Kidney (tissue), 13 donors: ENCODE measurements at regions not wholly inside any gene's neighbourhood (a gene's known extent, or its start where the extent isn't known, plus 50 kb on each side); places are given as distances from the start of the nearest gene placed in this dataset.
"Not testable (repeated sequence)": the region's sequence is repeated elsewhere in the genome, so short reads cannot be mapped to it uniquely, and the experiment has no call there.

Source experiments
- DNase-seq, 5 donors: peaks; one replicate each; pipeline ENCODE4 v3.0.0-alpha.2; 2013 to 2020
- FAIRE-seq: peaks from 2 replicates; lab custom pipeline; 2012; peaks lifted over from hg19 to GRCh38; lab: Jason Lieb, UNC
- H3K27ac ChIP-seq, 2 donors: one replicate each; pipeline ENCODE4 v1.7.0; 2013; ENCODE audit warnings: low read depth in 2 of 2, low read length in 2 of 2, inconsistent platforms in 1 of 2
- H3K27me3 ChIP-seq: one replicate; pipeline ENCODE4 v1.7.1; 2013; ENCODE audit warnings: low read length, inconsistent platforms; ENCODE audit not compliant: control insufficient read depth, insufficient read depth
- H3K36me3 ChIP-seq, 3 donors: one replicate each; pipeline versions ENCODE4 v1.7.0 to v1.7.1; 2013; ENCODE audit warnings: low read length in 3 of 3, control low read depth in 1 of 3, inconsistent platforms in 1 of 3; ENCODE audit not compliant: insufficient read depth in 3 of 3, control insufficient read depth in 2 of 3
- H3K4me1 ChIP-seq, 3 donors: one replicate each; pipeline versions ENCODE4 v1.7.0 to v1.7.1; 2013; ENCODE audit warnings: low read length in 3 of 3, inconsistent platforms in 1 of 3, low read depth in 1 of 3; ENCODE audit not compliant: control insufficient read depth in 2 of 3, insufficient read depth in 2 of 3
- H3K4me3 ChIP-seq, 3 donors: one replicate each; pipeline versions ENCODE4 v1.7.0 to v1.8.1; 2013; ENCODE audit warnings: low read length in 3 of 3, control low read depth in 1 of 3, inconsistent platforms in 1 of 3
- H3K9ac ChIP-seq, 3 donors: one replicate each; pipeline versions ENCODE4 v1.7.0 to v1.7.1; 2013; ENCODE audit warnings: low read length in 3 of 3, control low read depth in 1 of 3, inconsistent platforms in 1 of 3
- H3K9me3 ChIP-seq, 3 donors: one replicate each; pipeline versions ENCODE4 v1.7.0 to v1.7.1; 2013; ENCODE audit warnings: low read length in 3 of 3, control low read depth in 1 of 3, inconsistent platforms in 1 of 3; ENCODE audit not compliant: control insufficient read depth in 2 of 3, insufficient read depth in 1 of 3
- intact Hi-C: fragments of 100-400 bp; cut with DNase I; formaldehyde crosslinking; loops from one replicate; pipeline ENCODE4 v1.11.1; 2022
- TF ChIP-seq, protein P1 (sequence below): IDR thresholded peaks from 3 replicates; pipeline ENCODE4 v1.5.1; 2012; ENCODE audit warnings: mild to moderate bottlenecking, moderate library complexity, borderline replicate concordance; ENCODE audit not compliant: insufficient read depth; ENCODE audit errors: extremely low read depth
- donor health status: control.
- donor health status: control.
- donor health status: control.
- donor health status: control.
- donor health status: control.
- donor health status: DM: yes; HTN: yes; CAD: no.
- donor health status: Normal renal cell carcinoma (clear cell type).

DNA sequence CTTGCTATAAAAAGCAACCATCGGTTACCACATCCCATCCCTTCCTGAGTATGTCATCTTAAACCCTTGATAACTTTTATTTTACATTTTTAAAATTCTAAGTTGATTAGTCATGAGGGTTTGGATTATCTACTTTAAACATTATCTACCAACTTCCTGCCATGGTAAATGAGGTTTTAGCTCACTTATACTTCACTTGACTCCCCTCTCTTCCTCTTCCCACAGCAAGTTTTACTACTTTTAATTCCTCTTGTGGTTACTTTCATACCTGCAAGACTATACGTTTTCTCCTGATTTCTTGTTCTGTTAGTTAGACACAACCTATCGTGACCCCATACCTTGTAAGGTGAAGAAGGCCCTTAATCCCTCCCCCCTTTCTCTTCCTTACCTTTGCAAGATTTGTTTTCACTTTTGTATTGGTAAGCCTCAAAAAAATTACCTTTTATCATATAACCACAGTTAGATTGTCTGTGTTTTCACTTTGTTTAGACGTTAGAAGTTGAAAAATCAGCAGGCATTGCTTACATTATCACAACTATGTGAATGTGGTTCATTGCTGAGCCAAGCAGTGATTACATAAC, 60.1 kb upstream of the OGFRL1 start:
- no peak overlapping the region for H3K4me3 ChIP-seq
- no peaks in the 10 kb centered on the region for H3K36me3 ChIP-seq
- H3K4me1 ChIP-seq = no peaks in the 10 kb centered on the region
- FAIRE-seq = no peak
- H3K9ac ChIP-seq = no peak overlapping the region
- H3K27ac ChIP-seq = no peak overlapping the region
- H3K27me3 ChIP-seq = no peaks in the 10 kb centered on the region
- no peak for DNase-seq
- H3K9me3 ChIP-seq = no peaks in the 10 kb centered on the region
- TF ChIP-seq, protein P1, sequence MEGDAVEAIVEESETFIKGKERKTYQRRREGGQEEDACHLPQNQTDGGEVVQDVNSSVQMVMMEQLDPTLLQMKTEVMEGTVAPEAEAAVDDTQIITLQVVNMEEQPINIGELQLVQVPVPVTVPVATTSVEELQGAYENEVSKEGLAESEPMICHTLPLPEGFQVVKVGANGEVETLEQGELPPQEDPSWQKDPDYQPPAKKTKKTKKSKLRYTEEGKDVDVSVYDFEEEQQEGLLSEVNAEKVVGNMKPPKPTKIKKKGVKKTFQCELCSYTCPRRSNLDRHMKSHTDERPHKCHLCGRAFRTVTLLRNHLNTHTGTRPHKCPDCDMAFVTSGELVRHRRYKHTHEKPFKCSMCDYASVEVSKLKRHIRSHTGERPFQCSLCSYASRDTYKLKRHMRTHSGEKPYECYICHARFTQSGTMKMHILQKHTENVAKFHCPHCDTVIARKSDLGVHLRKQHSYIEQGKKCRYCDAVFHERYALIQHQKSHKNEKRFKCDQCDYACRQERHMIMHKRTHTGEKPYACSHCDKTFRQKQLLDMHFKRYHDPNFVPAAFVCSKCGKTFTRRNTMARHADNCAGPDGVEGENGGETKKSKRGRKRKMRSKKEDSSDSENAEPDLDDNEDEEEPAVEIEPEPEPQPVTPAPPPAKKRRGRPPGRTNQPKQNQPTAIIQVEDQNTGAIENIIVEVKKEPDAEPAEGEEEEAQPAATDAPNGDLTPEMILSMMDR = no peak
- intact Hi-C loops = no loop called here

DNA sequence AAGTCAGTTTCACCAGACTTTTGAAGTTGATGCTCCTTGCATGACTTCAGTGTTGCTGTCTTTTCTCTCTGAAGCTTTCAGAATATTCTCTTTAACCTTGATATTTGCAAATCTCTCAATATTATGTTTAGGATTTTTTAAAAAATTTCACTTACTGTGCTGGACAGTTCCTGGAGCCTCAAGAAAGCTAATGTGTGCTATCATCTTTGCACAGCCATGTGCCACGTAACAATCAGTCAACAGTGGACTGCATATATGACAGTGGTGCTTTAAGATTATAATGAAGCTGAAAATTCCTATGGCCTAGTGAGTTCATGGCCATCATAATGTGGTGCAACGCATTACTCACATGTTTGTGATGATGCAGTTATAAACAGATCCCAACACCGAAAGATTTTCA, 59.1 kb upstream of the OGFRL1 start:
- TF ChIP-seq, protein P1 = no peak
- Histone ChIP-seq H3K27ac (no peak overlapping the region), H3K9me3 (no peaks in the 10 kb centered on the region), H3K36me3 (no peaks in the 10 kb centered on the region), H3K4me3 (no peak overlapping the region), H3K9ac (no peak overlapping the region), H3K27me3 (no peaks in the 10 kb centered on the region), H3K4me1 (no peaks in the 10 kb centered on the region)
- intact Hi-C loops = no loop called here
- no peak for DNase-seq
- no peak for FAIRE-seq

DNA sequence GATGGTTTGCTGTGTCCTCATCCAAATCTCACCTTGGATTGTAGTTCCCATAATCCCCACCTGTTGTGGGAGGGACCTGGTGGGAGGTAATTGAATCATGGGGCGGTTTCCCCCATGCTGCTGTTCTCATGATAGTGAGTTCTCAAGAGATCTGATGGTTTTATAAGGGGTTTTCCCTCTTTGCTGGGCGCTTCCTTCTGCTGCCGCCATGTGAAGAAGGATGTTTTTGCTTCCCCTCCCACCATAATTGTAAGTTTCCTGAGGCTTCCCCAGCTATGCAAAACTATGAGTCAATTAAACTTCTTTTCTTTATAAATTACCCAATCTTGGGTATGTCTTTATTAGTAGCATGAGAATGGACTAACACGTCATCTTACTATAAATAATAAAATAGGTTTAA, 55.7 kb upstream of the OGFRL1 start:
- intact Hi-C loops, H3K4me1 ChIP-seq, H3K27me3 ChIP-seq, H3K9ac ChIP-seq, H3K36me3 ChIP-seq, FAIRE-seq, H3K9me3 ChIP-seq, DNase-seq, H3K4me3 ChIP-seq, H3K27ac ChIP-seq: not testable (repeated sequence)

GRCh38 chr6:71236926-71237434, 51.6 kb upstream of the OGFRL1 start:
- DNase-seq = no peak
- intact Hi-C loops = no loop called here
- no peak overlapping the region for H3K9ac ChIP-seq
- no peaks in the 10 kb centered on the region for H3K36me3 ChIP-seq
- H3K9me3 ChIP-seq = no peaks in the 10 kb centered on the region
- no peaks in the 10 kb centered on the region for H3K27me3 ChIP-seq
- H3K4me3 ChIP-seq = no peak overlapping the region
- TF ChIP-seq, protein P1 = no peak
- FAIRE-seq = no peak
- no peak overlapping the region for H3K27ac ChIP-seq
- no peaks in the 10 kb centered on the region for H3K4me1 ChIP-seq
